Endothelial cell of umbilical vein (primary cell): ENCODE measurements at regions not wholly inside any gene's neighbourhood (a gene's known extent, or its start where the extent isn't known, plus 50 kb on each side); places are given as distances from the start of the nearest gene placed in this dataset.

Experiments used
- BruUV-seq: library from RNA; stranded (reverse); fragments of 400-500 nt; replicated peaks from 2 replicates; lab custom pipeline; 2021; lab: Mats Ljungman, UMichigan
- CTCF ChIA-PET: fragments of 300-600, 350-600 bp; sonication (Branson Sonifier 250); formaldehyde crosslinking; loops from one replicate; lab custom pipeline; 2021; ENCODE audit warnings: antibody characterized with exemption, inconsistent platforms; lab: Charles Lee
- POLR2A ChIA-PET: fragments of 300-600, 350-600 bp; sonication (Branson Sonifier 250); formaldehyde crosslinking; loops from one replicate; lab custom pipeline; 2021; ENCODE audit warnings: antibody characterized with exemption, inconsistent platforms; lab: Charles Lee
- DNase-seq: peaks from one replicate; pipeline ENCODE4 v3.0.0-alpha.2; 2011; ENCODE audit warnings: low read depth, low spot score
- FAIRE-seq: peaks from 2 replicates; lab custom pipeline; 2011; peaks lifted over from hg19 to GRCh38; lab: Jason Lieb, UNC
- H2AFZ ChIP-seq: 2 replicates; pipeline ENCODE4 v1.6.0; 2012; ENCODE audit warnings: low read depth, low read length, control low read depth, inconsistent platforms
- H3K27ac ChIP-seq: 2 replicates; pipeline ENCODE4 v1.5.1; 2011; ENCODE audit warnings: low read depth, mild to moderate bottlenecking, control low read depth, low read length, moderate library complexity; ENCODE audit not compliant: insufficient read depth
- H3K27me3 ChIP-seq, 2 experiments: 2 replicates each; pipeline versions ENCODE4 v1.6.0 to v1.6.1; 2011; ENCODE audit warnings: low read length in 2 of 2, mixed read lengths in 1 of 2; ENCODE audit not compliant: control insufficient read depth in 2 of 2, insufficient read depth in 2 of 2
- H3K36me3 ChIP-seq, 2 experiments: 2 replicates in 1 of 2; 3 replicates in 1 of 2; pipeline ENCODE4 v1.5.1; 2011; ENCODE audit warnings: low read length in 2 of 2, mild to moderate bottlenecking in 1 of 2, moderate library complexity in 1 of 2; ENCODE audit not compliant: control insufficient read depth in 2 of 2, insufficient read depth in 2 of 2; ENCODE audit errors: extremely low read depth in 1 of 2
- H3K4me1 ChIP-seq: 3 replicates; pipeline ENCODE4 v1.5.1; 2011; ENCODE audit warnings: mild to moderate bottlenecking, low read length; ENCODE audit not compliant: control insufficient read depth, insufficient read depth; ENCODE audit errors: extremely low read depth
- H3K4me2 ChIP-seq: 2 replicates; pipeline ENCODE4 v1.6.1; 2011; ENCODE audit warnings: low read length, control low read depth, mixed read lengths; ENCODE audit not compliant: insufficient read depth
- H3K4me3 ChIP-seq, 3 experiments: fragments of 200-600 bp in 1 of 3; sonication (generic), shearing (Covaris generic) in 1 of 3; replicated peaks in 1 of 3; 2 replicates each; pipeline ENCODE4 v1.5.1; 2011 to 2016; ENCODE audit warnings: control low read depth in 3 of 3, low read length in 3 of 3, mild to moderate bottlenecking in 2 of 3, inconsistent platforms in 1 of 3, low read depth in 1 of 3, moderate library complexity in 1 of 3; ENCODE audit not compliant: insufficient read depth in 1 of 3
- H3K79me2 ChIP-seq: 2 replicates; pipeline ENCODE4 v1.6.0; 2012; ENCODE audit warnings: low read length, inconsistent platforms; ENCODE audit not compliant: control insufficient read depth, insufficient read depth
- H3K9ac ChIP-seq: replicated peaks from 2 replicates; pipeline ENCODE3; 2011; ENCODE audit warnings: low read length, control low read depth; ENCODE audit not compliant: insufficient read depth; ENCODE audit errors: extremely low read depth
- H3K9me1 ChIP-seq: replicated peaks from 3 replicates; pipeline ENCODE4 v1.6.0; 2011; ENCODE audit warnings: mild to moderate bottlenecking, low read length; ENCODE audit not compliant: control insufficient read depth, insufficient read depth; ENCODE audit errors: extremely low read depth
- H3K9me3 ChIP-seq: replicated peaks from 2 replicates; pipeline ENCODE4 v1.5.1; 2012; ENCODE audit warnings: low read length, inconsistent platforms; ENCODE audit not compliant: control insufficient read depth, insufficient read depth
- H4K20me1 ChIP-seq: replicated peaks from 2 replicates; pipeline ENCODE3; 2011; ENCODE audit warnings: mild to moderate bottlenecking, low read length; ENCODE audit not compliant: control insufficient read depth, insufficient read depth; ENCODE audit errors: extremely low read depth
- CTCF ChIP-seq, 2 donors: IDR thresholded peaks; 1 replicate in 1 of 2; 2 replicates in 1 of 2; pipeline ENCODE4 v1.5.1; 2011; ENCODE audit warnings: low read length in 2 of 2, mild to moderate bottlenecking in 2 of 2, moderate library complexity in 2 of 2, control low read depth in 1 of 2, inconsistent platforms in 1 of 2, low read depth in 1 of 2; ENCODE audit not compliant: insufficient read depth in 1 of 2; ENCODE audit errors: extremely low read depth in 1 of 2
- EZH2 ChIP-seq: IDR thresholded peaks from 2 replicates; pipeline ENCODE4 v1.6.1; 2012; ENCODE audit warnings: borderline replicate concordance, low read depth, mild to moderate bottlenecking, moderate library complexity, low read length, inconsistent platforms; ENCODE audit not compliant: severe bottlenecking
- FOS ChIP-seq: IDR thresholded peaks from 2 replicates; pipeline ENCODE4 v1.6.1; 2011; ENCODE audit warnings: mild to moderate bottlenecking, low read length, moderate library complexity, borderline replicate concordance; ENCODE audit not compliant: insufficient read depth
- GATA2 ChIP-seq: IDR thresholded peaks from 2 replicates; pipeline ENCODE4 v1.7.0; 2011; ENCODE audit warnings: low read depth, mild to moderate bottlenecking, moderate library complexity, mixed read lengths, low read length; ENCODE audit not compliant: insufficient read length, insufficient read depth
- JUN ChIP-seq: IDR thresholded peaks from 2 replicates; pipeline ENCODE4 v1.6.1; 2011; ENCODE audit warnings: borderline replicate concordance, low read depth; ENCODE audit not compliant: insufficient read length, insufficient read depth
- MYC ChIP-seq: IDR thresholded peaks from one replicate; pipeline ENCODE4 v1.6.1; 2011; ENCODE audit warnings: mild to moderate bottlenecking, low read depth, low read length
- POLR2A ChIP-seq: IDR thresholded peaks from 2 replicates; pipeline ENCODE4 v1.6.1; 2012; ENCODE audit warnings: low read depth, mild to moderate bottlenecking, control low read depth, low read length
- POLR2AphosphoS5 ChIP-seq: IDR thresholded peaks from 2 replicates; pipeline ENCODE4 v1.6.1; 2012; ENCODE audit warnings: low read depth, mild to moderate bottlenecking, control low read depth, low read length, moderate library complexity; ENCODE audit not compliant: insufficient read depth
- dilution Hi-C: fragments of 300-500 bp; cut with MboI; formaldehyde crosslinking; loops from one replicate; pipeline ENCODE4 v1.15.0; 2019; ENCODE audit warnings: low sequenced_read_pairs; ENCODE audit not compliant: extremely low pct_ligation_motif_present
- intact Hi-C: fragments of 100-400 bp; cut with micrococcal nuclease; formaldehyde crosslinking; loops from one replicate; pipeline ENCODE4 v1.10.0; 2022
- TF ChIP-seq, protein P1 (sequence below): IDR thresholded peaks from 2 replicates; pipeline ENCODE4 v1.6.1; 2011; ENCODE audit not compliant: insufficient read depth, insufficient read length

- DNase-seq (peak; percentile 94), FAIRE-seq (peak; percentile 76)
- ChIA-PET POLR2A (no interaction called here), CTCF (interaction anchor here (0.6 to 5.3 kb wide), 34 partner anchors 10 to 881 kb away, joined by 3 to 76 read pairs (median 3); partner anchors contain the start of gene BMP4)
- H3K9ac ChIP-seq = no peak overlapping the region
- no peak overlapping the region for H3K4me3 ChIP-seq
- H2AFZ ChIP-seq = no peak overlapping the region
- dilution Hi-C loops (loop anchor here (25.0 kb wide), 1 partner anchor 798 kb away; no protein-coding TSS in a partner anchor), intact Hi-C loops (loop anchor here (1.0 kb wide), 7 partner anchors 107 to 799 kb away; no protein-coding TSS in a partner anchor)
- H3K4me1 ChIP-seq = peaks cover 43% of the 10 kb centered on the region
- no peaks in the 10 kb centered on the region for H3K27me3 ChIP-seq
- TF ChIP-seq CTCF (IDR thresholded peaks at IDR 0.05; ENCODE audit: extremely low read depth in 1 of 2, insufficient read depth in 1 of 2, low read depth in 1 of 2, low read length in 2 of 2) = peak; percentile 74 to 82
- TF ChIP-seq, protein P1, sequence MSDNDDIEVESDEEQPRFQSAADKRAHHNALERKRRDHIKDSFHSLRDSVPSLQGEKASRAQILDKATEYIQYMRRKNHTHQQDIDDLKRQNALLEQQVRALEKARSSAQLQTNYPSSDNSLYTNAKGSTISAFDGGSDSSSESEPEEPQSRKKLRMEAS = no peak
- no peaks in the 10 kb centered on the region for H3K9me3 ChIP-seq
- H3K27ac ChIP-seq = no peak overlapping the region
- no peaks in the 10 kb centered on the region for H3K9me1 ChIP-seq
- H4K20me1 ChIP-seq = no peaks in the 10 kb centered on the region
- H3K79me2 ChIP-seq = no peaks in the 10 kb centered on the region
- H3K4me2 ChIP-seq = no peak overlapping the region
- BruUV-seq = no TSS peak
- no peaks in the 10 kb centered on the region for H3K36me3 ChIP-seq
Observed at GRCh38 chr14:53539489-53540126, 386.5 kb upstream of the DDHD1 start.

DNA sequence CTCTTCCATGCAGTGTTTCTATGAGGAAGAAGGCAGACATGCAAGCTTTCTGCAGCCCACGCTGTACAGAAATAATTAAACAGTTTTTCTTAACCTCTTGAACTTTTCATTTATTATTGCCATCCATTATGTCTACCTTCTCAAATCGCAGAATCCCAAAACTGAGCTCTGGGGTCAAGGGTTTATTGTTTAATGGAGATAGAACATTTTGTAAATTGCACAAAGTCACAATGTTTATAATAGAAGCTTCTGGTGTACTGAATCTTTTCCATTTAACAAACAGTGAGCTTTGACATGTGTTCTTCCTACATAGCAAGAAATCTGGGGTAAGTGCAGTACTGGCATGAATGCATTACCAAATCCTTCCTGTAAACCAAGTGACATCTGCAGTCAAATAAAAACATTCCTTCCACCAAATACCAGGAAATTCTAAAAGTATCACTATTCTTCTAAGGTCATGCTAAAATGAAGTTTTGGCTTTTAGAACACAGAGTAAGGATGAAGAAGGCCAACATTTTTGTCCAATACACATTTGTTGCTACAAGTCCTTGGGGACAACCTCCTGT is 385.3 kb upstream of the DDHD1 start:
- Histone ChIP-seq H3K9ac (no peak overlapping the region), H3K9me1 (no peaks in the 10 kb centered on the region), H3K27me3 (no peaks in the 10 kb centered on the region), H4K20me1 (no peaks in the 10 kb centered on the region), H3K27ac (no peak overlapping the region), H3K36me3 (no peaks in the 10 kb centered on the region), H3K79me2 (no peaks in the 10 kb centered on the region), H3K4me3 (no peak overlapping the region), H3K4me2 (peak overlapping the region; percentile 25), H3K4me1 (peaks cover 43% of the 10 kb centered on the region), H2AFZ (no peak overlapping the region), H3K9me3 (no peaks in the 10 kb centered on the region)
- BruUV-seq = no TSS peak
- DNase-seq (peak; percentile 53), FAIRE-seq (no peak)
- no peak for TF ChIP-seq FOS
- TF ChIP-seq GATA2 = no peak
- no peak for TF ChIP-seq CTCF (IDR thresholded peaks at IDR 0.05; ENCODE audit: extremely low read depth in 1 of 2, insufficient read depth in 1 of 2, low read depth in 1 of 2, low read length in 2 of 2)
- TF ChIP-seq EZH2 = no peak
- TF ChIP-seq POLR2A = no peak
- no peak for TF ChIP-seq JUN
- no peak for TF ChIP-seq MYC
- TF ChIP-seq, protein P1 = no peak
- TF ChIP-seq POLR2AphosphoS5 = no peak
- intact Hi-C loops (no loop called here), dilution Hi-C loops (loop anchor here (25.0 kb wide), 1 partner anchor 799 kb away; no protein-coding TSS in a partner anchor)
- ChIA-PET POLR2A (interaction anchor here (1.2 kb wide), 1 partner anchor 415 kb away, joined by 3 read pairs; no protein-coding TSS in a partner anchor), CTCF (interaction anchor here (0.9 to 5.3 kb wide), 23 partner anchors 11 to 812 kb away, joined by 3 to 76 read pairs (median 4); no protein-coding TSS in a partner anchor)
